Right lobe of liver (tissue), 4 donors: ENCODE measurements at regions not wholly inside any gene's neighbourhood (a gene's known extent, or its start where the extent isn't known, plus 50 kb on each side); places are given as distances from the start of the nearest gene placed in this dataset.

Experiments
- CTCF ChIP-seq, 4 donors: fragments of 200-600 bp in 3 of 4; fragments of 450-650 bp in 1 of 4; IDR thresholded peaks; one replicate each; pipeline versions ENCODE4 v1.5.1 to v1.8.0; 2016 to 2022; ENCODE audit warnings: antibody characterized with exemption in 4 of 4, mild to moderate bottlenecking in 2 of 4
- POLR2A ChIP-seq: fragments of 450-650 bp; IDR thresholded peaks from one replicate; pipeline ENCODE4 v1.6.1; 2017; ENCODE audit warnings: antibody characterized with exemption, mild to moderate bottlenecking
- donor health status: DM: no; HTN: no; CAD: no.
- donor health status: DM: no; HTN: no; CAD: no.
- donor health status: DM: no; HTN: yes; CAD: no.

DNA sequence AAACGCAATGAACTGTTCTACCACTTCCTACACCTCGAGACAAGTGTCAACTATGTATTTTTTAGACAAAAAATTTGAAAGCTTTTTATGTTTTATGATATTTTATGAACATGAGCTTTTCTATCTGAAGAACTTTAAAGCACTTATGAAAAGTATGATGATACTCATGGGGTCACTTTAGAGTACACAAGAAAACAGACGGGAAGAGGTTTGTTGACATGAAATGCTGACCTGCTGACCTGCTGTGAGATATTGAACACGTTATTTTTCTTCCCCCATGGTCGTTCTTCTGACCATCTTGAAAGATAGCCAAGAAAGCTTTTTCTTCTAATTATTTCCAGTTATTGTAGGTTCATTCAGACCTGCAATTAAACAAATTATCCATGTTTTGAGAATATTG lies 63.1 kb downstream of the PLEKHG1 start:
- no peak for TF ChIP-seq CTCF (IDR thresholded peaks at IDR 0.05)
- no peak for TF ChIP-seq POLR2A
